CD4-positive, alpha-beta T cell (primary cell): ENCODE measurements at regions not wholly inside any gene's neighbourhood (a gene's known extent, or its start where the extent isn't known, plus 50 kb on each side); places are given as distances from the start of the nearest gene placed in this dataset.

Experiments used
- ATAC-seq: fragments of 200-7000 bp; cut with Tn5 transposase; one replicate; pipeline ENCODE4 v1.10.0; 2022; ENCODE audit warnings: mild to moderate bottlenecking; ENCODE audit not compliant: poor library complexity
- CTCF ChIA-PET: fragments of 350-600 bp; sonication (Branson Sonifier 250); formaldehyde crosslinking; loops from one replicate; lab custom pipeline; 2021; ENCODE audit warnings: antibody characterized with exemption, inconsistent platforms; lab: Charles Lee
- POLR2A ChIA-PET: fragments of 350-600 bp; sonication (Branson Sonifier 250); formaldehyde crosslinking; loops from one replicate; lab custom pipeline; 2021; ENCODE audit warnings: antibody characterized with exemption, inconsistent platforms; lab: Charles Lee
- DNase-seq, 14 experiments: peaks; one replicate each; pipeline ENCODE4 v3.0.0-alpha.2; 2013 to 2020; ENCODE audit warnings: mixed read lengths in 2 of 14
- H3K27ac ChIP-seq, 2 donors: one replicate each; pipeline versions ENCODE4 v1.5.1 to v1.7.0; 2013; ENCODE audit warnings: low read length in 2 of 2, low read depth in 1 of 2, mild to moderate bottlenecking in 1 of 2
- H3K27me3 ChIP-seq, 2 experiments: 1 replicate in 1 of 2; 2 replicates in 1 of 2; pipeline versions ENCODE4 v1.6.1 to v1.7.0; 2013; ENCODE audit warnings: low read length in 2 of 2, control low read depth in 1 of 2, mild to moderate bottlenecking in 1 of 2, moderate library complexity in 1 of 2; ENCODE audit not compliant: insufficient read depth in 2 of 2, control insufficient read depth in 1 of 2
- H3K36me3 ChIP-seq: one replicate; pipeline ENCODE4 v1.6.1; 2013; ENCODE audit warnings: low read length, control low read depth; ENCODE audit not compliant: insufficient read depth
- H3K4me1 ChIP-seq: one replicate; pipeline ENCODE4 v1.6.1; 2013; ENCODE audit warnings: low read length, control low read depth; ENCODE audit not compliant: insufficient read depth
- H3K4me3 ChIP-seq: one replicate; pipeline ENCODE4 v1.5.1; 2013; ENCODE audit warnings: mild to moderate bottlenecking, low read length, moderate library complexity
- H3K9me3 ChIP-seq, 2 experiments: 1 replicate in 1 of 2; 2 replicates in 1 of 2; pipeline versions ENCODE4 v1.6.1 to v1.7.0; 2013; ENCODE audit warnings: low read length in 2 of 2, mild to moderate bottlenecking in 2 of 2, control low read depth in 1 of 2, moderate library complexity in 1 of 2; ENCODE audit not compliant: control insufficient read depth in 1 of 2, insufficient read depth in 1 of 2
- H3K27ac Mint-ChIP-seq: one replicate; pipeline ENCODE4 v1.8.0; 2020; ENCODE audit warnings: mixed read lengths
- H3K27me3 Mint-ChIP-seq: one replicate; pipeline ENCODE4 v1.8.0; 2021; ENCODE audit warnings: mixed read lengths
- H3K36me3 Mint-ChIP-seq: one replicate; pipeline ENCODE4 v1.8.0; 2021; ENCODE audit warnings: low read depth, mixed read lengths
- H3K4me1 Mint-ChIP-seq: one replicate; pipeline ENCODE4 v1.8.0; 2021; ENCODE audit warnings: low read depth, mixed read lengths
- H3K4me3 Mint-ChIP-seq: one replicate; pipeline ENCODE4 v1.8.0; 2020; ENCODE audit warnings: mild to moderate bottlenecking, mixed read lengths
- H3K9me3 Mint-ChIP-seq: one replicate; pipeline ENCODE4 v1.8.0; 2020; ENCODE audit warnings: mixed read lengths
- CTCF ChIP-seq: fragments of 200-600 bp; IDR thresholded peaks from one replicate; pipeline ENCODE4 v1.8.0; 2022; ENCODE audit warnings: antibody characterized with exemption, mild to moderate bottlenecking
- intact Hi-C, 2 experiments: fragments of 100-400 bp; cut with DNase I in 1 of 2; cut with micrococcal nuclease in 1 of 2; formaldehyde crosslinking; loops; one replicate each; pipeline versions ENCODE4 v1.15.1 to v1.9.0; 2023 to 2025; cut with DNase I, micrococcal nuclease

GRCh38 chr20:58094698-58095097, 133.8 kb downstream of the ANKRD60 start:
- Histone ChIP-seq H3K4me3 (no peak overlapping the region), H3K36me3 (no peaks in the 10 kb centered on the region), H3K4me1 (no peaks in the 10 kb centered on the region), H3K27ac (no peak overlapping the region), H3K9me3 (no peaks in the 10 kb centered on the region), H3K27me3 (no peaks in the 10 kb centered on the region)
- TF ChIP-seq CTCF: no peak
- Mint-ChIP-seq H3K4me3 (no peak overlapping the region), H3K9me3 (no peaks in the 10 kb centered on the region), H3K27ac (no peak overlapping the region), H3K27me3 (peaks cover 14% of the 10 kb centered on the region), H3K36me3 (no peaks in the 10 kb centered on the region), H3K4me1 (no peaks in the 10 kb centered on the region)
- intact Hi-C loops: loop anchor here in 1 of 2 experiments (5.0 kb wide), 1 partner anchor 427 kb away; no protein-coding TSS in a partner anchor
- ATAC-seq (no peak), DNase-seq (no peak)
- ChIA-PET POLR2A (no interaction called here), CTCF (no interaction called here)

GRCh38 chr20:58094160-58094559, 134.3 kb downstream of the ANKRD60 start:
- H3K4me1 ChIP-seq: no peaks in the 10 kb centered on the region
- no peak overlapping the region for H3K27ac ChIP-seq
- H3K27me3 ChIP-seq: no peaks in the 10 kb centered on the region
- Mint-ChIP-seq H3K36me3 (no peaks in the 10 kb centered on the region), H3K4me3 (no peak overlapping the region), H3K9me3 (no peaks in the 10 kb centered on the region), H3K4me1 (no peaks in the 10 kb centered on the region), H3K27me3 (peaks cover 14% of the 10 kb centered on the region), H3K27ac (no peak overlapping the region)
- H3K36me3 ChIP-seq: no peaks in the 10 kb centered on the region
- no peak for TF ChIP-seq CTCF
- ChIA-PET CTCF (no interaction called here), POLR2A (no interaction called here)
- DNase-seq (no peak), ATAC-seq (no peak)
- intact Hi-C loops: loop anchor here in 1 of 2 experiments (5.0 kb wide), 1 partner anchor 427 kb away; no protein-coding TSS in a partner anchor
- no peaks in the 10 kb centered on the region for H3K9me3 ChIP-seq
- H3K4me3 ChIP-seq: no peak overlapping the region

GRCh38 chr20:58092871-58093270, 135.6 kb downstream of the ANKRD60 start:
- no peaks in the 10 kb centered on the region for H3K9me3 ChIP-seq
- no peak overlapping the region for H3K4me3 ChIP-seq
- ChIA-PET CTCF (no interaction called here), POLR2A (no interaction called here)
- H3K36me3 Mint-ChIP-seq: no peaks in the 10 kb centered on the region
- no peaks in the 10 kb centered on the region for H3K4me1 Mint-ChIP-seq
- no peaks in the 10 kb centered on the region for H3K4me1 ChIP-seq
- no peak overlapping the region for H3K4me3 Mint-ChIP-seq
- no peak for ATAC-seq
- peaks cover 14% of the 10 kb centered on the region for H3K27me3 Mint-ChIP-seq
- H3K36me3 ChIP-seq: no peaks in the 10 kb centered on the region
- no peaks in the 10 kb centered on the region for H3K27me3 ChIP-seq
- intact Hi-C loops: loop anchor here in 1 of 2 experiments (5.0 kb wide), 1 partner anchor 426 kb away; no protein-coding TSS in a partner anchor
- H3K27ac ChIP-seq: no peak overlapping the region
- no peak for TF ChIP-seq CTCF
- no peak overlapping the region for H3K27ac Mint-ChIP-seq
- no peak for DNase-seq
- no peaks in the 10 kb centered on the region for H3K9me3 Mint-ChIP-seq
